Thoracic aorta (tissue), 2 donors: ENCODE measurements at regions not wholly inside any gene's neighbourhood (a gene's known extent, or its start where the extent isn't known, plus 50 kb on each side); places are given as distances from the start of the nearest gene placed in this dataset.

Experiments
- ATAC-seq: fragments of 150-250 bp; one replicate; pipeline ENCODE4 v1.8.0; 2017; ENCODE audit warnings: low read depth; ENCODE audit not compliant: insufficient number of reproducible peaks, low FRiP score
- DNase-seq: peaks from one replicate; pipeline ENCODE4 v3.0.0-alpha.2; 2020; ENCODE audit warnings: low spot score
- H3K27ac ChIP-seq, 2 donors: fragments of 200-600 bp; sonication (generic); 1 replicate in 1 of 2; 2 replicates in 1 of 2; pipeline ENCODE4 v1.5.1; 2016; ENCODE audit warnings: mild to moderate bottlenecking in 2 of 2, moderate library complexity in 2 of 2
- H3K27me3 ChIP-seq: fragments of 200-600 bp; sonication (generic); replicated peaks from 2 replicates; pipeline ENCODE4 v1.6.0; 2016; ENCODE audit warnings: mild to moderate bottlenecking; ENCODE audit not compliant: insufficient read depth
- H3K36me3 ChIP-seq: fragments of 200-600 bp; sonication (generic); one replicate; pipeline ENCODE4 v1.5.1; 2016
- H3K4me1 ChIP-seq, 2 donors: fragments of 200-600 bp; sonication (generic); 1 replicate in 1 of 2; 2 replicates in 1 of 2; pipeline versions ENCODE4 v1.5.1 to v1.6.0; 2016; ENCODE audit warnings: low read depth in 2 of 2, mild to moderate bottlenecking in 1 of 2; ENCODE audit not compliant: control insufficient read depth in 1 of 2
- H3K4me3 ChIP-seq: fragments of 200-600 bp; sonication (generic); 2 replicates; pipeline ENCODE4 v1.5.1; 2016; ENCODE audit warnings: mild to moderate bottlenecking
- H3K9me3 ChIP-seq: fragments of 200-600 bp; sonication (generic); 2 replicates; pipeline ENCODE4 v1.5.1; 2016
- TF ChIP-seq, protein P1 (sequence below): fragments of 200-600 bp; sonication (generic); IDR thresholded peaks from one replicate; pipeline ENCODE4 v1.5.1; 2019; ENCODE audit warnings: antibody characterized with exemption

DNA sequence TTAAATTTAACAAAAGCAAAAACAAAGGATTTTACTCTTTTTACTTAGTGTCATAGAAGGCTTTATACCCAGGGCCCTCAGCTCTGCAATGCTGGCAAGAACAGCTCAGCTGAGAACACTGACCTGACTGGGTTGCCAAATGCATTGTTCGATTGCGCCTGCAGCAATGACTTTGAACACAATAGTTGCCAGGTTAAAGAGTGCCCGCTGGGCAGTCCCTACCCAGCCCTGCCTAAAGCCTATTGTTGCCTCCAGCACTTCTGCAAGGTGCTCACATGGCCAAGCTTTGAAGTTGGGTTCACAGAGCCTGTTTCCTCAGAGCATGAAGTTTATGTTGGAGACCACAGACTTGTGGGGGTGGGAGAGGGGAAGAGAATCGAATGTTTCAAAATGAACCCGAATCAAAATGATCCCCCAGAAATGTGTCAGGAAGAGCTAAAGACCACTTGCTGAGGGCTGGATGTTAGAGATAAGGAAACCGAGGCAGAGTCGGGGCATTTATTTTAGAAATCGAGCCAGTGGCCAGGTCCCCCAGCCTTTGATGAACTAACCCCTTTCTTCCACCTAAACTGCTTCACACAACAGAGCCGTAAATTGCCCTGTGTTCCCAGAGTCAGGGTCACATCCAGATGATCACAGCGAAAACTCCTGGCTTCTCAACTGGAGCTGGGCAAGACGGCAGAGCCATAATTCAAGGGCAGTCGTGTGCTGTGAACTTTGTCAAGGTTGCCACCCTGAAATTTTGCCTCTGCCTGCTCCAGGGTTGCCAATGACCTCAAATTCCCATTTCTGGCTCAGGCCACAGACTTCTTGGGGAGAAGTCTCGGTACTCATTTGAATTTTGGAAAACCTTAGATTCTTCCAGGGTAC, 55.0 kb downstream of the FOXA2 start:
- ATAC-seq (no peak), DNase-seq (no peak)
- Histone ChIP-seq H3K36me3 (no peaks in the 10 kb centered on the region), H3K27ac (no peak overlapping the region), H3K4me3 (no peak overlapping the region), H3K9me3 (no peaks in the 10 kb centered on the region), H3K4me1 (no peaks in the 10 kb centered on the region), H3K27me3 (no peaks in the 10 kb centered on the region)
- TF ChIP-seq, protein P1, sequence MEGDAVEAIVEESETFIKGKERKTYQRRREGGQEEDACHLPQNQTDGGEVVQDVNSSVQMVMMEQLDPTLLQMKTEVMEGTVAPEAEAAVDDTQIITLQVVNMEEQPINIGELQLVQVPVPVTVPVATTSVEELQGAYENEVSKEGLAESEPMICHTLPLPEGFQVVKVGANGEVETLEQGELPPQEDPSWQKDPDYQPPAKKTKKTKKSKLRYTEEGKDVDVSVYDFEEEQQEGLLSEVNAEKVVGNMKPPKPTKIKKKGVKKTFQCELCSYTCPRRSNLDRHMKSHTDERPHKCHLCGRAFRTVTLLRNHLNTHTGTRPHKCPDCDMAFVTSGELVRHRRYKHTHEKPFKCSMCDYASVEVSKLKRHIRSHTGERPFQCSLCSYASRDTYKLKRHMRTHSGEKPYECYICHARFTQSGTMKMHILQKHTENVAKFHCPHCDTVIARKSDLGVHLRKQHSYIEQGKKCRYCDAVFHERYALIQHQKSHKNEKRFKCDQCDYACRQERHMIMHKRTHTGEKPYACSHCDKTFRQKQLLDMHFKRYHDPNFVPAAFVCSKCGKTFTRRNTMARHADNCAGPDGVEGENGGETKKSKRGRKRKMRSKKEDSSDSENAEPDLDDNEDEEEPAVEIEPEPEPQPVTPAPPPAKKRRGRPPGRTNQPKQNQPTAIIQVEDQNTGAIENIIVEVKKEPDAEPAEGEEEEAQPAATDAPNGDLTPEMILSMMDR: no peak

DNA sequence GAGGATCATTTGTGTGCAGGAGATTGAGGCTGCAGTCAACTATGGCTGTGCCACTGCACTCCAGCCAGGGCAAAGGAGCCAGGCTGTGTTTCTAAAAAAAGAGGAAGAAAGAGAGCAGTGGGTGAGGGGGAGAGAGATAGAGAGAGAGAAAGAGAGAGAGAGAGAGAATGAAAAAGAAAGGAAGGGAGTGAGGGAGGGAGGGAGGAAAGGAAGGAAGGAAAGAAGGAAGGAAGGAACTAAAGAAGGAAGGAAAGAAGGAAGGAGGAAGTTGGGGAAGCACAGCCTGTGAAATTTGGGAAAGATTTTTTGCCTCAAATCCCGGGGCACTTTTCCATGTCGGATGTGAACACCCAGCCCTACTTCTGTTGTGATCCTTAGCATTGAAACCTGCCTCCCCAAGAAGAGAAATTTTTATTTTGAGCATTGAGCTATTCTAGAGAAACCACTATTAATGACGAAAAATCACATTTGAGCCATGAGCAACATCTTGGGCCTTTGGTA, 57.8 kb downstream of the FOXA2 start:
- Histone ChIP-seq H3K9me3 (no peaks in the 10 kb centered on the region), H3K27me3 (no peaks in the 10 kb centered on the region), H3K27ac (no peak overlapping the region), H3K36me3 (no peaks in the 10 kb centered on the region), H3K4me1 (no peaks in the 10 kb centered on the region), H3K4me3 (no peak overlapping the region)
- ATAC-seq (no peak), DNase-seq (no peak)
- TF ChIP-seq, protein P1: no peak

DNA sequence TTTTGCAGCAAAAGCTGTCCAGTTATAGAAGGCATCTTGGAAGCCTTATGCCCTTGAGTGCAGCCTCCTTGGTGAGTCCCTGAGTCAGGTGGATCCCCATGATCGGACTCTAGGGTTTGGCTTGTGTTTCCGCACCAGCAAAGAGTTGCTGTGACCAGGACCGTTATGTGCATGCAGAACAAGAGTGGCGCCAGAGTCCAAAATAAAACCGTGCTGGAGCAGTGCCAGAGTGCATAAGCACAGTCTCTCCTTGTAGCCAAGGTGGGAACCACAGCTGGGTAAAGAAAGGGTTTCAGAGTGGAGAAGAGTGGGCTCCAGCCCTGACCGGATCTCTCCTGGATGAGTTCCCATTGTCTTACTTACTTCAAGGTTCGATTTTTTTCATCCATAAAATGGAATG, 58.6 kb downstream of the FOXA2 start:
- Histone ChIP-seq H3K36me3 (no peaks in the 10 kb centered on the region), H3K4me3 (no peak overlapping the region), H3K4me1 (no peaks in the 10 kb centered on the region), H3K27me3 (no peaks in the 10 kb centered on the region), H3K9me3 (no peaks in the 10 kb centered on the region), H3K27ac (no peak overlapping the region)
- DNase-seq (no peak), ATAC-seq (no peak)
- TF ChIP-seq, protein P1: no peak

DNA sequence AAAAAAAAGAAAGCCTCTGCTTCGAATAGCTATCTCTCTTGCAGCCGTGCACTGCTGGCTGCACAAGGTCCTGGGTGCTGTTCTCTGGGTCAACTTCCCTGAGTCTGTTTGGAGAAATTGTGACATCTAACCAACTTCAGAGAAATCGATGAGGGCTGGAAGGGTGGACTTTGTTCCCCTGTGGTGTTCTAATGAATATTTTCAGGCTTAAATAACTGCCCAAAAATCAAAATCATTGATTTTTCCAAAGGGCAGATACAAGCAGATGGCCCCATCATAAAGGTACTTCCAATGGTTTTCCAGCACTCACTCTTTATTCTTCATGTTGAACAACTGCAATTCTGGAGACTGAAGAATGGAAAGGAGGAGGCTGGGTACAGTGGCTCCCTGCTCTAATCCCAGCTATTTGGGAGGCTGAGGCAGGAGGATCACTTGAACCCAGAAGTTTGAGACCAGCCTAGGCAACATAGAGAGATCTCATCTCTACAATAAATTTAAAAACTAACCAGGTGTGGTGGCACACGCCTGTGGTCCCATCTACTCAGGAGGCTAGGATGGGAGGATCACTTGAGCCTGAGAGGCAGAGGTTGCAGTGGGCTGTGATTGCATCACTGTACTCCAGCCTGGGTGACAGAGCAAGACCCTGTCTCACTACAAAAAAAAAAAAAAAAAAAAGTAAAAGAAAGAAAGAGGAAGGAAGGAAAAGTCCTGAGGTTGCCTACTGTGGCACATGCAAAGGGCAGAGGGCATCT, 59.1 kb downstream of the FOXA2 start:
- H3K4me3 ChIP-seq: no peak overlapping the region
- no peak for DNase-seq
- no peak overlapping the region for H3K27ac ChIP-seq
- H3K27me3 ChIP-seq: no peaks in the 10 kb centered on the region
- TF ChIP-seq, protein P1: no peak
- H3K9me3 ChIP-seq: no peaks in the 10 kb centered on the region
- no peak for ATAC-seq
- H3K4me1 ChIP-seq: no peaks in the 10 kb centered on the region
- H3K36me3 ChIP-seq: no peaks in the 10 kb centered on the region

DNA sequence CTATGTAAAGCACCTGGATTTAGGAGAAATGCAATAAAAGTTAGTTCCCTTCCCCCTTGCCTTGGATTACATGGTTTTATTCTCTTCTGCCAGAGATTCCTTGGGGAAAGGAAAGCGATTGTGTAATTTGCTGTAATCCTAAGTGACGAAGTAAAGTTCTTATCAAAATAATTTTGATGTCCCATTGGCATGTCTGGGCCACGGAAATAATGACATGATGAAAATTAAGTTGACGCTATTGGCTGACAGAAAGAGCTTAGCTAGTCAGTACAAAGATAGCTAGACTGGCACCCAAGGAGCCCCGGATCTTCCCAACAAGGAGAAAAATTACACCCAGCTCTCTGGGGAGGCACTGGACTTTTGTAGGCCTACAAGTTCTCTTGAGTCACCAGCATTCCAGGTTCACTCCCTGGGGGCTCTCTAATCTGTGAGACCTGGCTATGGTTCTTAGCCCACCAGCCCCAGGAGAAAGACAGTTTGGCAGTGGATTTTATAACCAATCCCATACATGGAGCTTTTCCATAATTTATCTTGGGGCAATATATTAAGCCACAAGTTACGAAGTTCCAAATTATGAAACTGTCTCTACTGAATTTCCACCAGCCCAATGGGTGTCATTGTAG, 59.9 kb downstream of the FOXA2 start:
- Histone ChIP-seq H3K27ac (no peak overlapping the region), H3K9me3 (no peaks in the 10 kb centered on the region), H3K36me3 (no peaks in the 10 kb centered on the region), H3K4me3 (no peak overlapping the region), H3K27me3 (no peaks in the 10 kb centered on the region), H3K4me1 (no peaks in the 10 kb centered on the region)
- no peak for ATAC-seq
- TF ChIP-seq, protein P1: no peak
- DNase-seq: no peak
